HepG2 (cell line): ENCODE measurements at regions not wholly inside any gene's neighbourhood (a gene's known extent, or its start where the extent isn't known, plus 50 kb on each side); places are given as distances from the start of the nearest gene placed in this dataset.

ENCODE experiments used
- ATAC-seq: fragments of 200-7000 bp; cut with Tn5 transposase; 3 replicates; pipeline ENCODE4 v1.9.1; 2020; ENCODE audit warnings: mild to moderate bottlenecking, moderate library complexity
- BruUV-seq: library from RNA; stranded (reverse); fragments of 400-500 nt; replicated peaks from 2 replicates; lab custom pipeline; 2021; lab: Mats Ljungman, UMichigan
- CTCF ChIA-PET: fragments of 300-600 bp; formaldehyde crosslinking; extraction: SDS; loops from one replicate; lab custom pipeline; 2021; ENCODE audit warnings: low total read pairs, inconsistent platforms, low intra/inter-chr PET ratio; lab: Yijun Ruan, JAX
- POLR2A ChIA-PET: fragments of 350-600 bp; sonication (Branson Sonifier 250); formaldehyde crosslinking; loops from one replicate; lab custom pipeline; 2020; ENCODE audit warnings: antibody characterized with exemption, inconsistent platforms; lab: Yijun Ruan, JAX
- DNase-seq: peaks from one replicate; pipeline ENCODE4 v3.0.0-alpha.2; 2015; ENCODE audit warnings: low spot score
- FAIRE-seq: peaks from 3 replicates; lab custom pipeline; 2011; peaks lifted over from hg19 to GRCh38; lab: Jason Lieb, UNC
- H2AFZ ChIP-seq: one replicate; pipeline ENCODE4 v1.6.1; 2011; ENCODE audit warnings: low read length, inconsistent platforms
- H3K27ac ChIP-seq: fragments of 300-600 bp; 3 replicates; pipeline ENCODE4 v1.8.0; 2011; ENCODE audit warnings: mixed run types, mild to moderate bottlenecking, mixed read lengths, low read length, inconsistent platforms; ENCODE audit not compliant: insufficient read depth; ENCODE audit errors: extremely low read length
- H3K27me3 ChIP-seq, 2 experiments: fragments of 200-600 bp in 1 of 2; 2 replicates in 1 of 2; 3 replicates in 1 of 2; pipeline versions ENCODE4 v1.6.0 to v1.8.0; 2011; ENCODE audit warnings: low read length in 2 of 2, mild to moderate bottlenecking in 2 of 2, moderate library complexity in 2 of 2, inconsistent platforms in 1 of 2; ENCODE audit not compliant: insufficient read depth in 2 of 2, control insufficient read depth in 1 of 2
- H3K36me3 ChIP-seq, 2 experiments: fragments of 200-600 bp in 1 of 2; replicated peaks in 1 of 2; 2 replicates in 1 of 2; 3 replicates in 1 of 2; pipeline versions ENCODE4 v1.5.1 to v1.8.0; 2011; ENCODE audit warnings: low read length in 2 of 2, inconsistent platforms in 1 of 2; ENCODE audit not compliant: insufficient read depth in 2 of 2, control insufficient read depth in 1 of 2
- H3K4me1 ChIP-seq: 2 replicates; pipeline ENCODE4 v1.5.1; 2012; ENCODE audit warnings: low read length, inconsistent platforms; ENCODE audit not compliant: insufficient read depth
- H3K4me2 ChIP-seq: 2 replicates; pipeline ENCODE4 v1.6.0; 2011; ENCODE audit warnings: low read depth, low read length, inconsistent platforms
- H3K4me3 ChIP-seq, 3 experiments: fragments of 200-600 bp in 1 of 3; sonication (generic), shearing (Covaris generic) in 1 of 3; replicated peaks in 1 of 3; 2 replicates each; pipeline ENCODE4 v1.5.1; 2011 to 2016; ENCODE audit warnings: low read length in 3 of 3, inconsistent platforms in 2 of 3, low read depth in 2 of 3, mild to moderate bottlenecking in 2 of 3, control low read depth in 1 of 3, mixed read lengths in 1 of 3; ENCODE audit not compliant: insufficient read depth in 1 of 3
- H3K79me2 ChIP-seq: one replicate; pipeline ENCODE4 v1.6.1; 2011; ENCODE audit warnings: low read length, inconsistent platforms; ENCODE audit not compliant: insufficient read depth
- H3K9ac ChIP-seq: 2 replicates; pipeline ENCODE4 v1.6.0; 2011; ENCODE audit warnings: mild to moderate bottlenecking, low read depth, low read length, inconsistent platforms; ENCODE audit not compliant: insufficient read depth
- H3K9me3 ChIP-seq: 2 replicates; pipeline ENCODE4 v1.5.1; 2012; ENCODE audit warnings: mild to moderate bottlenecking, low read length
- H4K20me1 ChIP-seq: 2 replicates; pipeline ENCODE4 v1.6.0; 2011; ENCODE audit warnings: inconsistent platforms, mild to moderate bottlenecking, low read length, moderate library complexity; ENCODE audit not compliant: insufficient read depth
- AGO2 ChIP-seq: fragments of 200-400 bp; formaldehyde crosslinking; optimal IDR thresholded peaks from 2 replicates; pipeline ENCODE3; 2017; ENCODE audit warnings: mild to moderate bottlenecking, low read depth, low read length, moderate library complexity
- BORCS8-MEF2B ChIP-seq: sonication (generic); formaldehyde crosslinking; IDR thresholded peaks from 2 replicates; pipeline ENCODE4 v1.8.0; 2022; ENCODE audit warnings: mild to moderate bottlenecking, missing genetic modification reagents
- JUN ChIP-seq: sonication (generic); formaldehyde crosslinking; IDR thresholded peaks from 2 replicates; pipeline ENCODE4 v1.4.0; 2020; ENCODE audit warnings: mild to moderate bottlenecking, missing genetic modification reagents
- NFYB ChIP-seq: sonication (generic); formaldehyde crosslinking; IDR thresholded peaks from 2 replicates; pipeline ENCODE4 v1.4.0; 2020; ENCODE audit warnings: missing genetic modification reagents
- SETDB1 ChIP-seq: sonication (generic); formaldehyde crosslinking; IDR thresholded peaks from 2 replicates; pipeline ENCODE4 v1.5.1; 2020; ENCODE audit warnings: missing genetic modification reagents, mild to moderate bottlenecking, borderline replicate concordance
- ZNF782 ChIP-seq: sonication (generic); formaldehyde crosslinking; IDR thresholded peaks from 2 replicates; pipeline ENCODE4 v1.4.0; 2020; ENCODE audit warnings: missing genetic modification reagents, mild to moderate bottlenecking, borderline replicate concordance
- in situ Hi-C: cut with HindIII; loops from 2 replicates; pipeline ENCODE4 v1.10.0; 2017; ENCODE audit warnings: low pct_unique_long_range_greater_than_20kb; ENCODE audit not compliant: extremely low pct_ligation_motif_present
- intact Hi-C: fragments of 100-400 bp; cut with micrococcal nuclease; formaldehyde crosslinking; loops from one replicate; pipeline ENCODE4 v1.10.0; 2022; ENCODE audit not compliant: unreplicated experiment
- TF ChIP-seq, protein P1 (sequence below): sonication (generic); formaldehyde crosslinking; IDR thresholded peaks from 2 replicates; pipeline ENCODE4 v1.8.1; 2022; ENCODE audit warnings: mild to moderate bottlenecking, missing genetic modification reagents
- TF ChIP-seq, protein P2 (sequence below): sonication (generic); formaldehyde crosslinking; IDR thresholded peaks from 2 replicates; pipeline ENCODE4 v1.5.0; 2020; ENCODE audit warnings: mild to moderate bottlenecking, low read depth, missing genetic modification reagents, borderline replicate concordance
- TF ChIP-seq, protein P3 (sequence below): sonication (generic); formaldehyde crosslinking; IDR thresholded peaks from 2 replicates; pipeline ENCODE4 v1.5.0; 2020; ENCODE audit warnings: mild to moderate bottlenecking, missing genetic modification reagents
- TF ChIP-seq, protein P4 (sequence below), 2 experiments: sonication (generic) in 1 of 2; formaldehyde crosslinking in 1 of 2; IDR thresholded peaks; 2 replicates each; pipeline versions ENCODE4 v1.5.1 to v1.6.1; 2011 to 2020; ENCODE audit warnings: borderline replicate concordance in 1 of 2, low read depth in 1 of 2, low read length in 1 of 2, mild to moderate bottlenecking in 1 of 2, missing genetic modification reagents in 1 of 2, moderate library complexity in 1 of 2
- TF ChIP-seq, protein P5 (sequence below): sonication (generic); formaldehyde crosslinking; IDR thresholded peaks from 2 replicates; pipeline ENCODE4 v1.9.0; 2021; ENCODE audit warnings: missing genetic modification reagents, borderline replicate concordance

DNA sequence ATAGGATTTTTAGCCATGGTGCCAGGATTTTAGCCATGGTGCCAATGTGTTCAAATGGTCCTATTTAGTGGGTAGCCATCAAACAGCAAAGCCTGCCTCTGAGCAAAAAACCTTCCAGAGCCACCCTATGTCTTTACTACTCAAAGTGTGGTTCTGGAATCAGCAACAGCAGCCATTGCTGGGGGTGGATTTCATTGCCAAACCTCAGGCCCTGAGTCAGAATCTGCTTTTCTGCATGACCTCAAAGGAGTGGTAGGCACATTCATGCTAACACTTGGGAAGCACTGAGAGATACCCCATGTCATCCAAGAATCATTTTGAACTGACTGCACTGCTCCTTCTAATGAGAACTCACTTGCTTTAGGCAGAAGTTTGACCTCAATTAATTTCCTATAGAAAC is 603.0 kb downstream of the CDY2B start:
- BruUV-seq: no TSS peak
- DNase-seq: no peak
- POLR2A ChIA-PET: no interaction called here
- no peak overlapping the region for H3K4me2 ChIP-seq
- no peak for TF ChIP-seq BORCS8-MEF2B (CRISPR knock-in tag)
- TF ChIP-seq, protein P1, sequence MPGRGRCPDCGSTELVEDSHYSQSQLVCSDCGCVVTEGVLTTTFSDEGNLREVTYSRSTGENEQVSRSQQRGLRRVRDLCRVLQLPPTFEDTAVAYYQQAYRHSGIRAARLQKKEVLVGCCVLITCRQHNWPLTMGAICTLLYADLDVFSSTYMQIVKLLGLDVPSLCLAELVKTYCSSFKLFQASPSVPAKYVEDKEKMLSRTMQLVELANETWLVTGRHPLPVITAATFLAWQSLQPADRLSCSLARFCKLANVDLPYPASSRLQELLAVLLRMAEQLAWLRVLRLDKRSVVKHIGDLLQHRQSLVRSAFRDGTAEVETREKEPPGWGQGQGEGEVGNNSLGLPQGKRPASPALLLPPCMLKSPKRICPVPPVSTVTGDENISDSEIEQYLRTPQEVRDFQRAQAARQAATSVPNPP (CRISPR knock-in tag): no peak
- TF ChIP-seq NFYB (CRISPR knock-in tag): no peak
- no peak for TF ChIP-seq JUN (CRISPR knock-in tag)
- TF ChIP-seq, protein P2, sequence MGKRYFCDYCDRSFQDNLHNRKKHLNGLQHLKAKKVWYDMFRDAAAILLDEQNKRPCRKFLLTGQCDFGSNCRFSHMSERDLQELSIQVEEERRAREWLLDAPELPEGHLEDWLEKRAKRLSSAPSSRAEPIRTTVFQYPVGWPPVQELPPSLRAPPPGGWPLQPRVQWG: no peak
- TF ChIP-seq ZNF782 (CRISPR knock-in tag): no peak
- TF ChIP-seq AGO2: no peak
- TF ChIP-seq SETDB1 (CRISPR knock-in tag): no peak
- TF ChIP-seq, protein P3, sequence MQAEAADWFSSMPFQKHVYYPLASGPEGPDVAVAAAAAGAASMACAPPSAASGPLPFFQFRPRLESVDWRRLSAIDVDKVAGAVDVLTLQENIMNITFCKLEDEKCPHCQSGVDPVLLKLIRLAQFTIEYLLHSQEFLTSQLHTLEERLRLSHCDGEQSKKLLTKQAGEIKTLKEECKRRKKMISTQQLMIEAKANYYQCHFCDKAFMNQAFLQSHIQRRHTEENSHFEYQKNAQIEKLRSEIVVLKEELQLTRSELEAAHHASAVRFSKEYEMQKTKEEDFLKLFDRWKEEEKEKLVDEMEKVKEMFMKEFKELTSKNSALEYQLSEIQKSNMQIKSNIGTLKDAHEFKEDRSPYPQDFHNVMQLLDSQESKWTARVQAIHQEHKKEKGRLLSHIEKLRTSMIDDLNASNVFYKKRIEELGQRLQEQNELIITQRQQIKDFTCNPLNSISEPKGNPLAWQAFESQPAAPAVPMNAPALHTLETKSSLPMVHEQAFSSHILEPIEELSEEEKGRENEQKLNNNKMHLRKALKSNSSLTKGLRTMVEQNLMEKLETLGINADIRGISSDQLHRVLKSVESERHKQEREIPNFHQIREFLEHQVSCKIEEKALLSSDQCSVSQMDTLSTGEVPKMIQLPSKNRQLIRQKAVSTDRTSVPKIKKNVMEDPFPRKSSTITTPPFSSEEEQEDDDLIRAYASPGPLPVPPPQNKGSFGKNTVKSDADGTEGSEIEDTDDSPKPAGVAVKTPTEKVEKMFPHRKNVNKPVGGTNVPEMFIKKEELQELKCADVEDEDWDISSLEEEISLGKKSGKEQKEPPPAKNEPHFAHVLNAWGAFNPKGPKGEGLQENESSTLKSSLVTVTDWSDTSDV (CRISPR knock-in tag): no peak
- TF ChIP-seq, protein P4, sequence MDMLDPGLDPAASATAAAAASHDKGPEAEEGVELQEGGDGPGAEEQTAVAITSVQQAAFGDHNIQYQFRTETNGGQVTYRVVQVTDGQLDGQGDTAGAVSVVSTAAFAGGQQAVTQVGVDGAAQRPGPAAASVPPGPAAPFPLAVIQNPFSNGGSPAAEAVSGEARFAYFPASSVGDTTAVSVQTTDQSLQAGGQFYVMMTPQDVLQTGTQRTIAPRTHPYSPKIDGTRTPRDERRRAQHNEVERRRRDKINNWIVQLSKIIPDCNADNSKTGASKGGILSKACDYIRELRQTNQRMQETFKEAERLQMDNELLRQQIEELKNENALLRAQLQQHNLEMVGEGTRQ (IDR thresholded peaks at IDR 0.05; ENCODE audit: low read depth, low read length): no peak
- TF ChIP-seq, protein P4 (CRISPR knock-in tag; IDR thresholded peaks at IDR 0.05; ENCODE audit: borderline replicate concordance): no peak
- TF ChIP-seq, protein P5, sequence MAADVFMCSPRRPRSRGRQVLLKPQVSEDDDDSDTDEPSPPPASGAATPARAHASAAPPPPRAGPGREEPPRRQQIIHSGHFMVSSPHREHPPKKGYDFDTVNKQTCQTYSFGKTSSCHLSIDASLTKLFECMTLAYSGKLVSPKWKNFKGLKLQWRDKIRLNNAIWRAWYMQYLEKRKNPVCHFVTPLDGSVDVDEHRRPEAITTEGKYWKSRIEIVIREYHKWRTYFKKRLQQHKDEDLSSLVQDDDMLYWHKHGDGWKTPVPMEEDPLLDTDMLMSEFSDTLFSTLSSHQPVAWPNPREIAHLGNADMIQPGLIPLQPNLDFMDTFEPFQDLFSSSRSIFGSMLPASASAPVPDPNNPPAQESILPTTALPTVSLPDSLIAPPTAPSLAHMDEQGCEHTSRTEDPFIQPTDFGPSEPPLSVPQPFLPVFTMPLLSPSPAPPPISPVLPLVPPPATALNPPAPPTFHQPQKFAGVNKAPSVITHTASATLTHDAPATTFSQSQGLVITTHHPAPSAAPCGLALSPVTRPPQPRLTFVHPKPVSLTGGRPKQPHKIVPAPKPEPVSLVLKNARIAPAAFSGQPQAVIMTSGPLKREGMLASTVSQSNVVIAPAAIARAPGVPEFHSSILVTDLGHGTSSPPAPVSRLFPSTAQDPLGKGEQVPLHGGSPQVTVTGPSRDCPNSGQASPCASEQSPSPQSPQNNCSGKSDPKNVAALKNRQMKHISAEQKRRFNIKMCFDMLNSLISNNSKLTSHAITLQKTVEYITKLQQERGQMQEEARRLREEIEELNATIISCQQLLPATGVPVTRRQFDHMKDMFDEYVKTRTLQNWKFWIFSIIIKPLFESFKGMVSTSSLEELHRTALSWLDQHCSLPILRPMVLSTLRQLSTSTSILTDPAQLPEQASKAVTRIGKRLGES (CRISPR knock-in tag): no peak
- in situ Hi-C loops (no loop called here), intact Hi-C loops (no loop called here)
- ATAC-seq: no peak
- no peaks in the 10 kb centered on the region for H3K36me3 ChIP-seq
- H3K4me1 ChIP-seq: no peaks in the 10 kb centered on the region
- H3K9ac ChIP-seq: no peak overlapping the region
- no peaks in the 10 kb centered on the region for H4K20me1 ChIP-seq
- H2AFZ ChIP-seq: no peak overlapping the region
- H3K27me3 ChIP-seq: no peaks in the 10 kb centered on the region
- CTCF ChIA-PET: no interaction called here
- no peaks in the 10 kb centered on the region for H3K79me2 ChIP-seq
- H3K9me3 ChIP-seq: no peaks in the 10 kb centered on the region; the same call in 1 of the 2 replicates
- no peak for FAIRE-seq
- H3K27ac ChIP-seq: no peak overlapping the region
- no peak overlapping the region for H3K4me3 ChIP-seq
